22Rv1 (cell line): ENCODE measurements at regions not wholly inside any gene's neighbourhood (a gene's known extent, or its start where the extent isn't known, plus 50 kb on each side); places are given as distances from the start of the nearest gene placed in this dataset.

Experiments used
- CTCF ChIP-seq: fragments of 450-650 bp; IDR thresholded peaks from 2 replicates; pipeline ENCODE4 v1.5.1; 2017; ENCODE audit warnings: mild to moderate bottlenecking
- ZFX ChIP-seq: fragments of 450-650 bp; IDR thresholded peaks from 2 replicates; pipeline ENCODE4 v1.6.1; 2017; ENCODE audit warnings: antibody characterized with exemption, borderline replicate concordance

GRCh38 chr13:106047859-106048258 lies 487.6 kb downstream of the EFNB2 start:
- TF ChIP-seq CTCF = no peak
- no peak for TF ChIP-seq ZFX
